ENCODE measurements at regions not wholly inside any gene's neighbourhood (a gene's known extent, or its start where the extent isn't known, plus 50 kb on each side); places are given as distances from the start of the nearest gene placed in this dataset.
A peak's percentile ranks its signal among the peaks of the same experiment; 100 is the strongest.

DNA sequence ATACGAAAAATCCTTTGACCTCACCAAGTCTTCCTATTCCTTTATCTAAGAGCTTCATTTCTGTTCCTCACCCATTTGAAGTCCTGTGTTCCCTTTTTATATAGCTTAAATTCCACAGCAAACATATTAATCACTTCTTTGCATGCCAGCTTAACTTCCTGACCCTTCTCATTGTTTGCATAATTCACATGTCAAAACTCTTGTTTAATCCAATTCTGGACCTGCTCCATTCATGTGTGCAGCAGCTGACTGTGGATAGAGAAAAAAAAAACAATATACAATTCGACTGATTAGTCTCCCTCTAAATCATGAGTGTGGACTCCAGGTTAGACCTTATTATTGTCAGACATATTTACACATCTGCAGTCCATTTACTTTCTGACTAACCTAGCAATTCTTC is 991.2 kb upstream of the TENM4 start (continued):
- TF ChIP-seq, protein P1, sequence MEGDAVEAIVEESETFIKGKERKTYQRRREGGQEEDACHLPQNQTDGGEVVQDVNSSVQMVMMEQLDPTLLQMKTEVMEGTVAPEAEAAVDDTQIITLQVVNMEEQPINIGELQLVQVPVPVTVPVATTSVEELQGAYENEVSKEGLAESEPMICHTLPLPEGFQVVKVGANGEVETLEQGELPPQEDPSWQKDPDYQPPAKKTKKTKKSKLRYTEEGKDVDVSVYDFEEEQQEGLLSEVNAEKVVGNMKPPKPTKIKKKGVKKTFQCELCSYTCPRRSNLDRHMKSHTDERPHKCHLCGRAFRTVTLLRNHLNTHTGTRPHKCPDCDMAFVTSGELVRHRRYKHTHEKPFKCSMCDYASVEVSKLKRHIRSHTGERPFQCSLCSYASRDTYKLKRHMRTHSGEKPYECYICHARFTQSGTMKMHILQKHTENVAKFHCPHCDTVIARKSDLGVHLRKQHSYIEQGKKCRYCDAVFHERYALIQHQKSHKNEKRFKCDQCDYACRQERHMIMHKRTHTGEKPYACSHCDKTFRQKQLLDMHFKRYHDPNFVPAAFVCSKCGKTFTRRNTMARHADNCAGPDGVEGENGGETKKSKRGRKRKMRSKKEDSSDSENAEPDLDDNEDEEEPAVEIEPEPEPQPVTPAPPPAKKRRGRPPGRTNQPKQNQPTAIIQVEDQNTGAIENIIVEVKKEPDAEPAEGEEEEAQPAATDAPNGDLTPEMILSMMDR (IDR thresholded peaks at IDR 0.05 in 2 of 3, conservative IDR thresholded peaks at IDR 0.05 in 1 of 3; ENCODE audit: control insufficient read depth in 2 of 3, extremely low read depth in 1 of 3, insufficient read depth in 1 of 3, low read depth in 3 of 3, low read length in 3 of 3), result no peak
- TF ChIP-seq, protein P2, sequence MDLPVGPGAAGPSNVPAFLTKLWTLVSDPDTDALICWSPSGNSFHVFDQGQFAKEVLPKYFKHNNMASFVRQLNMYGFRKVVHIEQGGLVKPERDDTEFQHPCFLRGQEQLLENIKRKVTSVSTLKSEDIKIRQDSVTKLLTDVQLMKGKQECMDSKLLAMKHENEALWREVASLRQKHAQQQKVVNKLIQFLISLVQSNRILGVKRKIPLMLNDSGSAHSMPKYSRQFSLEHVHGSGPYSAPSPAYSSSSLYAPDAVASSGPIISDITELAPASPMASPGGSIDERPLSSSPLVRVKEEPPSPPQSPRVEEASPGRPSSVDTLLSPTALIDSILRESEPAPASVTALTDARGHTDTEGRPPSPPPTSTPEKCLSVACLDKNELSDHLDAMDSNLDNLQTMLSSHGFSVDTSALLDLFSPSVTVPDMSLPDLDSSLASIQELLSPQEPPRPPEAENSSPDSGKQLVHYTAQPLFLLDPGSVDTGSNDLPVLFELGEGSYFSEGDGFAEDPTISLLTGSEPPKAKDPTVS (IDR thresholded peaks at IDR 0.05; ENCODE audit: low read depth, low read length), result no peak
- TF ChIP-seq RFX5 (IDR thresholded peaks at IDR 0.05; ENCODE audit: low read depth, low read length) (no peak), CHD2 (IDR thresholded peaks at IDR 0.05; ENCODE audit: borderline replicate concordance, low read depth, low read length) (no peak), PAX8 (IDR thresholded peaks at IDR 0.05) (no peak)

DNA sequence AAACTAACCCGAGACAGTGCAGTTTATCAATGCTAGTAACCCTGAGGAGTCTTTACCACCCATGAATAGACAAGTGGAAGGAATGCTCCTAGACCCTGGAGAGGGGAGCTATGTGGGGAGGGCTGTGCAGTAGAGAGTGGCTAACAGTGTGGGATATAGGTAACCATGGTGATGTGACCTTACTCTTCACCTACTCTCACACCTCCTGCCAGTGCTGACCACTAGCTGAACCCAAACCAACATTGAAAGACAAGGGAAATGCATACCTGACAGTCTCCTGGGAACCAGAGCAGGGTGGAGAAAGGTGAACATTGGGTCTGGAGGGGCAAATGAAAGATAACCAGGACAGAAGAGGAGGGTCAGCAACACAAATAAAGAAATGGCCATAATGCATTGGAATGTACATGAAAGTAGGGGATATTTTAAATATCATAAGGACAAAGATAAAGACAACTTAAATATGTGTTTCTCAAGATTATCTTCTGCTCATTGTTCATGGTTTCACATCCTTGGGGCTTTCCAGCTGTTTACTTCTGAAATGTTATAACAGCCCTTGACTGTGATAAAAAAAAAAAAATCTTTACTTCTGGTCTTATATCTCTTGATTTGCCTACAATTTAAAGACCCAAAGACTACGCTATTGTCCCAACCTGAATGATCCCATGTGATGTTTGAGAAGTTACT is 983.3 kb upstream of the TENM4 start:
- SMC1A ChIA-PET (ENCODE audit: uncharacterized antibody, unreplicated experiment), result interaction anchor here (2.6 kb wide), 1 partner anchor 10 kb away, joined by 16 read pairs; no protein-coding TSS in a partner anchor
- Histone ChIP-seq H3K27me3 (replicated peaks in 1 of 2; ENCODE audit: control insufficient read depth in 2 of 2, insufficient read depth in 2 of 2, low read length in 1 of 2) (no peaks in the 10 kb centered on the region), H4K20me1 (ENCODE audit: control insufficient read depth, insufficient read depth) (no peaks in the 10 kb centered on the region), H3K27ac (ENCODE audit: control insufficient read depth, insufficient read depth) (no peak overlapping the region), H3K79me2 (ENCODE audit: control insufficient read depth, insufficient read depth, low read length) (no peaks in the 10 kb centered on the region), H2AFZ (ENCODE audit: control insufficient read depth, low read depth, low read length) (no peak overlapping the region), H3K9ac (ENCODE audit: control insufficient read depth, insufficient read depth, low read length) (no peak overlapping the region), H3K9me3 (replicated peaks; ENCODE audit: control insufficient read depth, insufficient read depth, low read length) (no peaks in the 10 kb centered on the region), H3K36me3 (ENCODE audit: control insufficient read depth in 2 of 2, insufficient read depth in 2 of 2, low read length in 1 of 2) (no peaks in the 10 kb centered on the region), H3K4me2 (ENCODE audit: control insufficient read depth, insufficient read depth) (peak overlapping the region; percentile 53; the same call in 1 of the 2 replicates), H3K4me1 (ENCODE audit: control insufficient read depth, insufficient read depth, low read length) (no peaks in the 10 kb centered on the region), H3K4me3 (no peak overlapping the region)
- peak; percentile 9 for DNase-seq (ENCODE audit: low read depth, low spot score)
- peak; percentile 84 for FAIRE-seq
- POLR2A ChIA-PET, result interaction anchor here (0.5 kb wide), 1 partner anchor 828 kb away, joined by 6 read pairs; no protein-coding TSS in a partner anchor
- in situ Hi-C loops (cut with MboI), result no loop called here
- RAD21 ChIA-PET (ENCODE audit: unreplicated experiment), result interaction anchor here (1.0 to 1.3 kb wide), 2 partner anchors 9 to 50 kb away, joined by 3 to 4 read pairs; no protein-coding TSS in a partner anchor
- WGBS (ENCODE audit: insufficient coverage, insufficient replicate concordance, low lambda C conversion rate, missing lambda C conversion rate), result 2% methylated on average over 2 of the region's 2 CpGs
- peak; percentile 90 for ATAC-seq
- no TSS peak for BruUV-seq (replicated peaks)
- intact Hi-C loops (cut with micrococcal nuclease; ENCODE audit: unreplicated experiment), result no loop called here
- CTCF ChIA-PET, result interaction anchor here (0.8 kb wide), 1 partner anchor 9 kb away, joined by 3 read pairs; no protein-coding TSS in a partner anchor
- TF ChIP-seq NBN (IDR thresholded peaks at IDR 0.05) (0 out of 2 replicates have a peak, but pooled peaks have one; percentile 20), ZZZ3 (IDR thresholded peaks at IDR 0.05; ENCODE audit: control insufficient read depth, insufficient read length, low read depth) (no peak), NR2F1 (conservative IDR thresholded peaks at IDR 0.05) (peak; percentile 93), RUNX3 (IDR thresholded peaks at IDR 0.05; ENCODE audit: low read length) (peak; percentile 23; the same call in 1 of the 2 replicates), GABPA (IDR thresholded peaks at IDR 0.05; ENCODE audit: low read depth) (no peak), IKZF2 (IDR thresholded peaks at IDR 0.05) (peak in 1 of 2 experiments; percentile 27; a peak in 2 of 4 replicates), BMI1 (IDR thresholded peaks at IDR 0.05; ENCODE audit: borderline replicate concordance) (peak; percentile 92), CBX3 (IDR thresholded peaks at IDR 0.05; ENCODE audit: borderline replicate concordance, low read depth) (no peak), EP300 (IDR thresholded peaks at IDR 0.05; ENCODE audit: borderline replicate concordance in 1 of 2, control insufficient read depth in 1 of 2, low read depth in 2 of 2, low read length in 2 of 2) (peak in 1 of 2 experiments; percentile 21; a peak in 1 of 4 replicates), ZNF274 (IDR thresholded peaks at IDR 0.05; ENCODE audit: insufficient read depth, insufficient read length) (no peak)
- TF ChIP-seq, protein P3, sequence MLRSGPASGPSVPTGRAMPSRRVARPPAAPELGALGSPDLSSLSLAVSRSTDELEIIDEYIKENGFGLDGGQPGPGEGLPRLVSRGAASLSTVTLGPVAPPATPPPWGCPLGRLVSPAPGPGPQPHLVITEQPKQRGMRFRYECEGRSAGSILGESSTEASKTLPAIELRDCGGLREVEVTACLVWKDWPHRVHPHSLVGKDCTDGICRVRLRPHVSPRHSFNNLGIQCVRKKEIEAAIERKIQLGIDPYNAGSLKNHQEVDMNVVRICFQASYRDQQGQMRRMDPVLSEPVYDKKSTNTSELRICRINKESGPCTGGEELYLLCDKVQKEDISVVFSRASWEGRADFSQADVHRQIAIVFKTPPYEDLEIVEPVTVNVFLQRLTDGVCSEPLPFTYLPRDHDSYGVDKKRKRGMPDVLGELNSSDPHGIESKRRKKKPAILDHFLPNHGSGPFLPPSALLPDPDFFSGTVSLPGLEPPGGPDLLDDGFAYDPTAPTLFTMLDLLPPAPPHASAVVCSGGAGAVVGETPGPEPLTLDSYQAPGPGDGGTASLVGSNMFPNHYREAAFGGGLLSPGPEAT (IDR thresholded peaks at IDR 0.05; ENCODE audit: low read depth), result peak; percentile 88
